NCI-H1436 treated with DMSO at 0.1 percent for 48 hours (cell line): ENCODE measurements at regions not wholly inside any gene's neighbourhood (a gene's known extent, or its start where the extent isn't known, plus 50 kb on each side); places are given as distances from the start of the nearest gene placed in this dataset.
A peak's percentile ranks its signal among the peaks of the same experiment; 100 is the strongest.
"Not testable (repeated sequence)": the region's sequence is repeated elsewhere in the genome, so short reads cannot be mapped to it uniquely, and the experiment has no call there.

Experiments used
- DNase-seq: peaks from one replicate; lab custom pipeline; 2025; lab: John Stamatoyannopoulos, UW

DNA sequence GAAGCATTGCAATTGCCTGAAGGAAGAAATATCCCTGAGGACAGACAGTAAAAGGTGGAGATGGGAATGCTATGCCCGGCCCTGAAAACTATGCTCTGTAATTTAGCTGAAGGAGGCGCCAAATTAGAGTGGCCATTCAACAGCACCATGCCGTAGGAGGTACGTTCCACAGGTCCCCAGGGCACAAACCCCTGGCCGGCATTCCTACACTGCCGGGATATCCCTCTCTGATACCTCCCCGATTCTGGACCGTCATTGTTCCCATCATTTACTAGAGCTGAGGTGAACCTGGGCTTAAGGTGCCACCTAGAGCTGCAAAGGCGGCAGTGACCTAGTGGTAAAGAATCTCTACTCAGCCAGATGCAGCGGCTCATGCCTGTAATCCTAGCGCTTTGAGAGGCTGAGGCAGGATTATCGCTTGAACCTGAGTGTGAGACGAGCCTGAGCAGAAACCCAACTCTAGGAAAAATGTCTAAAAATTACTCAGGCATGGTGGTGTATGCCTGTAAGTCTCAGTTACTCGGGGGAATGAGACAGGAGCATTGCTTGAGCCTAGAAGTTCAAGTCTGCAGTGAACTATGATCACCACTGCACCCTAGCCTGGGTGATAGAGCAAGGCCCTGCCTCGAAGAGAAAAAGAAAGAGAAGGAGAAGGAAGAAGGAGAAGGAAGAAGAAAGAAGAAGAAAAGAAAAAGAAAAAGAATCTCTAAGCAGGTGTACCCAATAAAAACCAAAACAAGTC, 53.0 kb upstream of the TNKS2 start:
- no peak for DNase-seq

- no peak for DNase-seq
Observed at GRCh38 chr10:91743465-91743864, 54.8 kb upstream of the TNKS2 start.

GRCh38 chr10:91742229-91742628, 56.0 kb upstream of the TNKS2 start:
- DNase-seq = no peak

DNA sequence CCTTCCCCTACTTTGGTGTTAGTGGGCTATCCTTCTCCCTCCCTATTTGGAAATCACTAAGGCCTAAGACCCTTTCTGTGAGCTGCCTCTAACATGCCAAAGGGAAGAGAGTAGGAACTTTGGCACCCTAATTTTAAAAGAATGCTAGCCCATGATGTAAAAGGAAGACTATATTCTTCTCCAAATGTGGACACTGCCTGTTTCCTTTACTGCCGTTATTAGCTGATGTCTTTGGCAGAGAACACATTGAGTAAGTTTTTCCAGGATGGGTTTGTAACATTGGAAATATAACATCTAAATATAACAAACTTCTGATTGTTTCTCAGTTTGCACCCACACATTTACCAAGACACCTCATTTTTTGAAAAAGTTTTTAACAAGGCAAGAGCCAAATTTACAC, 56.9 kb upstream of the TNKS2 start:
- no peak for DNase-seq

DNA sequence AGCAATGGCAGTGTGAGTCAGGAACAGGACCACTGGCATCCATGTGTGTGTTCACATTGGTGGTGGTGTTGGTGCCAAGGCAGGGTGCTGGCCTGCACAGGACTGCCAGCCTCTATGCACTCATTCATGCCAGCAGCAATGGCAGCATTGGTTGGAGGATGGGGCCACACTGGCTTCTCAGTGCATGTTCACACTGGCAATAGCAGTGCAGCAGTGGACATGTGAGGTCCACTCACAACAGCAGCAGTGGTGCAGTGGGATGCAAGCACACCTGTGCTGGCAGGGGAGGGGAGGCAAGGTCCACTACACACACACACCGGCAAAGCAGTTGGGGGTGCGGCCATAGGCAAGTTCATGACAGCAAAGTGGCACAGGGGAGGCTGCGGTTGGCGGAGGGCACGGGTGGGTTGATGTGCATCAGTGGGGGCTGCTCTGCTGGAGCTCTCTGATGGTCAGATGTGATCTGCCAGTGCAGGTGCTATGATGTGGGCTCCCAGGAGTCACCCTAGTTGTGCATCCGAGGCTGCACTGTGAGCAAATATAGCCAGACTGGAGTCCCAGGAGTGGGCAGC, 57.8 kb upstream of the TNKS2 start:
- DNase-seq = no peak

- DNase-seq = not testable (repeated sequence)
Observed at GRCh38 chr10:91732265-91732664, 66.0 kb upstream of the TNKS2 start.

DNA sequence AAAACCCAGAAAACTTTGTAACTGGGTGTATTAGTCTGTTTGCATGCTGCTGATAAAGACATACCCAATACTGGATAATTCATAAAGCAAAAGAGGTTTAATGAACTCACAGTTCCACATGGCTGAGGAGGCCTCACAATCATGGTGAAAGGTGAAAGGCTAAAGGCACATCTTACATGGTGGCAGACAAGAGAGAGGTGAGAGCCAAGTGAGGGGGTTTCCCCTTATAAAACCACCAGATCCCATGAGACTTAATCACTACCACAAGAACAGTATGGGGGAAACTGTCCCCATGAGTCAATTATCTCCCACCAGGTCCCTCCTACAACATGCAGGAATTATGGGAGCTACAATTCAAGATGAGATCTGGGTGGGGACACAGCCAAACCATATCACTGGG, 68.9 kb upstream of the TNKS2 start:
- DNase-seq = not testable (repeated sequence)

DNA sequence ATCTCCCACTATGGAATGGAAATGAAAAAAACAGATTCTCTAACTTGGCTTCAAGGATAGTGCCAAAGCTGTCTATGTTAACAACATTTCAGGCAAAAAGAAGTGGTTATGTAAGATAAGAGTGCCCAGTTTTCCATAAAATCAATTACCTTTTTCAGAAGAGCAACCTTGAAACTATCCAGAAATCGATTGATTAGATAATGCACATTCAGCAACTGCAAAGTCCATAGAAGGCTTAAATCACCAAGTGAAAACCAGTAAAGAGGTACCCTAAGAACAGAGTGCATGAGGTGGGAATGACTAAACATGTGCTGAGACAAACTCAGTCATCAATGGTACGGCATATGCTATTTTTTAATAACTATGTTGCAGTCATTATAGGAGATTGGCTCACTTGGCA, 71.9 kb upstream of the TNKS2 start:
- no peak for DNase-seq

DNA sequence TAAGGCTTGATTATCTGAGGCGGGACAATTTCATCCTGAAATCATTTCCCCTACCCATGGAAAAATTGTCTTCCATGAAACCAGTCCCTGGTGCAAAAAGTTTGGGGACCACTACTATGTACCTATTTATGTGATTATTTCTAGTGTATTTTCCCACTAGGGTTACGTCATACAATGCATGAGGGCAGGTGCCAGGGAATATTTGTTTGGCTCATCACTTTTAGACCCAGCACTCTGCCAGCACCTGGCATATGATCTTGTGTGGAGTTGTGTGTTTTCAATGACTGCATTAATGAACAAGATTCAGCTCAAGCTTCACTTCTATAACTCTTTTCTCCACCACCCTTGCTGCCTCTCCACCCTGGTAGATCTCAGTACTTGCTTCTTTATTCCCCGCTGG, 73.3 kb upstream of the TNKS2 start:
- DNase-seq = no peak

GRCh38 chr10:91713461-91714072, 80.7 kb upstream of the PPP1R3C start:
- DNase-seq = no peak

GRCh38 chr10:91711885-91712680, 79.2 kb upstream of the PPP1R3C start:
- DNase-seq = no peak

GRCh38 chr10:91709394-91709798, 76.5 kb upstream of the PPP1R3C start:
- DNase-seq = peak; percentile 61

DNA sequence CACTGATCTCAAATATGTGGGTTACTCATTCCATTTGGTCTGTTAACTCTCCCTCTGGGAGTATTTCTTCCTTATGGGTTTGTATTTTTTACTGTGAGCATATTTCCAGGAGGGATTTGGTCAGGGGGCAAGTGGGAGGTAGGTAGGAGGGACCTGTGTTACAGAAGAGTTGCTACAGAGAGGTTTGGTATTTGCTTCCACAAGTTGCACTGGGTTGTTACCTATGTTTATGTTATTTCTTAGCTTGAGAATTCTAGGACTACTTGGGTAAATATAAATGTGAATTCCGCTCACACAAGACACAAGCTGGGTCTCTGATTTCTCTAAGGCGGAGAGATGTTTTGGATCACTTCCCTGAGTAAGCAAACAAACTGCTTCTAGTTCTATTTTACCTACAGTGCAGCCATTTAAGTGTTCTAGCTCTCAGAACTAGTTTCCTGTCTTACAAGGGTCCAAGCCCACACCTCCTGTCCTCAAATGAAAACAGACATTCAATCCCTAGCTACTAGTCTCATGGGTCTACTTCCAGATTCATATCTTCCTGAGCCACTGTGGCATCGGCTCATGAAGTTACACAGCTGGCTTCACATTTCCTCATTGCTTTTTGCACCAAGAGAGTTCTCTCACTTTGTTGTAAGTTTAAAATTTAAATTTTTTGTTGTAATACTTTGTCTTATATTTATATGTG, 75.4 kb upstream of the PPP1R3C start:
- no peak for DNase-seq

GRCh38 chr10:91707236-91707635, 74.4 kb upstream of the PPP1R3C start:
- no peak for DNase-seq

GRCh38 chr10:91705948-91706670, 73.2 kb upstream of the PPP1R3C start:
- DNase-seq = no peak

DNA sequence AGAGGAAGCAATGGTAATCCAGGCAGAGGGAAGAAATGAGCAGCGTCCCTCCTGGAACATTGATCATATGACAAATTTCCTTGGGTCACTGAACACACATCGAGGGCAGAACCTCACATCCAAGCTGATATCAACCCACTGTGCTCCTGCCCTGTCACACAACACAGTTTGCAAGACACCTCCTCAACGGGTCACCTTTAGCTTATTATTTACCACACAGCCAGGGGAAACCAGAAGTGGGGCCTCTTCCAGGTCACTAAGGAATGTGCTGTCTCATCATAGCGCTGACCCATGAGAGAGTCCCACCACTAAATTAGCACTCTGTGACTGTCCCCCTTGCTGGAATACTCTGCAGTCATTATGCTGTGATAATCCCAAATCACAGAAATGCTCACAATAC, 69.7 kb upstream of the PPP1R3C start:
- DNase-seq = no peak

GRCh38 chr10:91700788-91701444, 68.0 kb upstream of the PPP1R3C start:
- no peak for DNase-seq

DNA sequence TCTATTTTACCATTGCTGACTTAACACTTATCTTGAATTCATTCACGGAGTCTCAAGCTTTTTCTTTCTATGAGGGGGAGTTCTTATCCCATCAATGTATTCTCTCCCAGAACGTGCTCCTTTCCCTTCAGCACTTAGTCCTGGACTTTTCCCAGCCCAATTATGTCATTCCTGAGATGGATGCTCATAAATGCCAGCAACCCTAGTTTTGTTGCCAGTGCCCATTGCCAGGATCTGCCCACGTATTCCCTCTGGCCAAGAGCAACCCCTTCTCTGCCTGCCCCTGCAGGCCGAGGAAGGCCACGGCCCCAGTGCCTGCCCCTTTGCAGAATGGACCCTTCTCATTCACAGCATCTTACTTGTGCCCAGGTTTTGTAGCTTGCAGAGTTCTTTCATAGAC, 67.4 kb upstream of the PPP1R3C start:
- DNase-seq = no peak

DNA sequence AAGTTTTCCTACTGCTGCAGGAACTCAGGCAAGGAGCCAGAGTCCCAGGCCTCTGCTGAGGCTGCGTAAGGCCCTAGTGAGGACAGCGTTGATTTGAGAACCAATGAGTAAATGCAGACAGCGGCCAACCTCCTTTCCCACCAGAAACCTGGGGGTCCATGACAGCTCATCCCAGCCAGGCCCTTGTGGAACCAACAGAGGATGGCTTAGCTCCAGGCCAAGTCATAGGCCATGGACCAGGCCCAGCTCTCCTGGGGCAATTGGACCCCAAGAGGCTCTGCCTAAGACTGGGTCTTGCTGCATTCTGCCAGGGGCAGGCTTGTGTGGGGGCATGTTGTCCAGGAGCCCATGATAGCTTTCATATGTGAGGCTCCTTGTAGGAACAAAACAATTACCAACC, 65.4 kb upstream of the PPP1R3C start:
- no peak for DNase-seq

- DNase-seq = no peak
Observed at GRCh38 chr10:91694170-91694794, 61.4 kb upstream of the PPP1R3C start.
